Naive thymus-derived CD4-positive, alpha-beta T cell (primary cell): ENCODE measurements at regions not wholly inside any gene's neighbourhood (a gene's known extent, or its start where the extent isn't known, plus 50 kb on each side); places are given as distances from the start of the nearest gene placed in this dataset.

Source experiments
- ATAC-seq: fragments of 150-1000 bp; cut with Tn5 transposase; 2 replicates; pipeline ENCODE4 v1.10.0; 2021; ENCODE audit warnings: mild to moderate bottlenecking, moderate library complexity
- CTCF ChIA-PET: fragments of 350-600 bp; sonication (Branson Sonifier 250); formaldehyde crosslinking; loops from one replicate; lab custom pipeline; 2021; ENCODE audit warnings: antibody characterized with exemption; lab: Charles Lee
- POLR2A ChIA-PET: fragments of 350-600 bp; sonication (Branson Sonifier 250); formaldehyde crosslinking; loops from one replicate; lab custom pipeline; 2021; ENCODE audit warnings: antibody characterized with exemption, inconsistent platforms; lab: Charles Lee
- DNase-seq, 9 donors: peaks; one replicate each; pipeline versions ENCODE4 v3.0.0 to v3.0.0-alpha.2; 2020 to 2022; ENCODE audit warnings: mixed read lengths in 1 of 9
- H3K27ac ChIP-seq: one replicate; pipeline ENCODE4 v1.7.0; 2013; ENCODE audit warnings: mild to moderate bottlenecking, low read depth, low read length, moderate library complexity
- H3K27me3 ChIP-seq, 2 donors: one replicate each; pipeline ENCODE4 v1.7.0; 2013; ENCODE audit warnings: low read length in 2 of 2, mild to moderate bottlenecking in 2 of 2, moderate library complexity in 2 of 2; ENCODE audit not compliant: control insufficient read depth in 2 of 2, insufficient read depth in 2 of 2
- H3K36me3 ChIP-seq, 3 experiments: 1 replicate in 2 of 3; 2 replicates in 1 of 3; pipeline ENCODE4 v1.7.0; 2013; ENCODE audit warnings: low read length in 3 of 3, mild to moderate bottlenecking in 3 of 3, moderate library complexity in 1 of 3; ENCODE audit not compliant: insufficient read depth in 3 of 3, control insufficient read depth in 2 of 3
- H3K4me1 ChIP-seq, 2 donors: one replicate each; pipeline ENCODE4 v1.7.0; 2013; ENCODE audit warnings: low read length in 2 of 2, mild to moderate bottlenecking in 2 of 2, moderate library complexity in 1 of 2; ENCODE audit not compliant: control insufficient read depth in 2 of 2, insufficient read depth in 2 of 2
- H3K4me3 ChIP-seq: 2 replicates; pipeline ENCODE4 v1.7.0; 2013; ENCODE audit warnings: mild to moderate bottlenecking, low read length
- H3K9me3 ChIP-seq, 3 experiments: 1 replicate in 2 of 3; 2 replicates in 1 of 3; pipeline ENCODE4 v1.7.0; 2013; ENCODE audit warnings: low read length in 3 of 3; ENCODE audit not compliant: control insufficient read depth in 2 of 3
- H3K27ac Mint-ChIP-seq, 9 donors: one replicate each; pipeline ENCODE4 v1.8.0; 2020 to 2022; ENCODE audit warnings: mixed read lengths in 9 of 9, mild to moderate bottlenecking in 8 of 9, moderate library complexity in 5 of 9, inconsistent platforms in 2 of 9
- H3K27me3 Mint-ChIP-seq, 5 donors: one replicate each; pipeline ENCODE4 v1.8.0; 2021 to 2022; ENCODE audit warnings: mixed read lengths in 5 of 5, mild to moderate bottlenecking in 1 of 5
- H3K36me3 Mint-ChIP-seq, 5 donors: one replicate each; pipeline ENCODE4 v1.8.0; 2020 to 2022; ENCODE audit warnings: mixed read lengths in 5 of 5, mild to moderate bottlenecking in 3 of 5, inconsistent platforms in 1 of 5
- H3K4me1 Mint-ChIP-seq, 7 donors: one replicate each; pipeline ENCODE4 v1.8.0; 2020 to 2022; ENCODE audit warnings: mixed read lengths in 7 of 7, mild to moderate bottlenecking in 3 of 7, inconsistent platforms in 1 of 7
- H3K4me3 Mint-ChIP-seq, 10 donors: one replicate each; pipeline ENCODE4 v1.8.0; 2020 to 2022; ENCODE audit warnings: mild to moderate bottlenecking in 10 of 10, mixed read lengths in 10 of 10, moderate library complexity in 6 of 10, inconsistent platforms in 2 of 10
- H3K9me3 Mint-ChIP-seq, 11 donors: one replicate each; pipeline ENCODE4 v1.8.0; 2020 to 2022; ENCODE audit warnings: mixed read lengths in 11 of 11, mild to moderate bottlenecking in 4 of 11, inconsistent platforms in 1 of 11, moderate library complexity in 1 of 11
- intact Hi-C, 2 donors: fragments of 100-400 bp; cut with micrococcal nuclease; formaldehyde crosslinking; loops; one replicate each; pipeline ENCODE4 v1.15.1; 2023

GRCh38 chr12:22740656-22741355, 115.8 kb downstream of the ETNK1 start:
- no peaks in the 10 kb centered on the region for H3K36me3 Mint-ChIP-seq
- Histone ChIP-seq H3K27me3 (no peaks in the 10 kb centered on the region), H3K27ac (no peak overlapping the region), H3K4me3 (no peak overlapping the region), H3K36me3 (no peaks in the 10 kb centered on the region), H3K9me3 (no peaks in the 10 kb centered on the region), H3K4me1 (no peaks in the 10 kb centered on the region)
- H3K27me3 Mint-ChIP-seq: peaks cover 0 to 6% (median 3%) of the 10 kb centered on the region in 5 donors
- no peak overlapping the region for H3K4me3 Mint-ChIP-seq
- H3K9me3 Mint-ChIP-seq: peaks cover 0 to 4% (median 0%) of the 10 kb centered on the region in 11 donors
- peaks cover 0 to 2% (median 0%) of the 10 kb centered on the region in 7 donors for H3K4me1 Mint-ChIP-seq
- ChIA-PET POLR2A (no interaction called here), CTCF (no interaction called here)
- no peak for ATAC-seq
- intact Hi-C loops: no loop called here
- no peak overlapping the region for H3K27ac Mint-ChIP-seq
- DNase-seq: no peak

DNA sequence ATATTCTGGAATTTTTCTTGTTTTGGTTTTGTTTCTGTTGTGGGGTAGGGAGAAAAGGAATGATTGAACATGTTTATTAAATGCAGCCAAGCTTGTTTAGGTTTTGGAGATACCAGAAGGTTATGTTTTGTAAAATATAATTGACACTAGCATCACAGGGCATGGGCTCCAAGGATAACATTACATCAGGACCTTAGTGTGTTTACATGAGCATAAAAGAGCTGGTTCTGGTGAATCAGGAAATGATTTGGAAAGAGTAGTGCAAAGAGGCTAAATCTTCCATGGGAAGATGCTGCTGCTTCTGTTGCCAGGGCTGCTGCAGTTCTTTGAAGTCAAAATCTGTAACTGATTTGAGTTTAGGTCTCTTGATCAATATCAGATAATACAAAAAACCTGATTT, 118.7 kb downstream of the ETNK1 start:
- H3K36me3 ChIP-seq: no peaks in the 10 kb centered on the region
- H3K9me3 ChIP-seq: no peaks in the 10 kb centered on the region
- Mint-ChIP-seq H3K4me3 (no peak overlapping the region), H3K4me1 (peaks cover 0 to 2% (median 0%) of the 10 kb centered on the region in 7 donors), H3K27me3 (peaks cover 0 to 13% (median 4%) of the 10 kb centered on the region in 5 donors), H3K9me3 (no peaks in the 10 kb centered on the region), H3K36me3 (no peaks in the 10 kb centered on the region), H3K27ac (no peak overlapping the region)
- no peak overlapping the region for H3K4me3 ChIP-seq
- H3K27me3 ChIP-seq: no peaks in the 10 kb centered on the region
- intact Hi-C loops: no loop called here
- POLR2A ChIA-PET: no interaction called here
- CTCF ChIA-PET: no interaction called here
- ATAC-seq: no peak
- no peak overlapping the region for H3K27ac ChIP-seq
- no peak for DNase-seq
- no peaks in the 10 kb centered on the region for H3K4me1 ChIP-seq

- Mint-ChIP-seq H3K27me3 (peaks cover 0 to 15% (median 5%) of the 10 kb centered on the region in 5 donors), H3K4me3 (no peak overlapping the region), H3K27ac (no peak overlapping the region), H3K4me1 (peaks cover 0 to 2% (median 0%) of the 10 kb centered on the region in 7 donors), H3K36me3 (no peaks in the 10 kb centered on the region), H3K9me3 (no peaks in the 10 kb centered on the region)
- Histone ChIP-seq H3K27me3 (no peaks in the 10 kb centered on the region), H3K9me3 (no peaks in the 10 kb centered on the region), H3K4me1 (no peaks in the 10 kb centered on the region), H3K27ac (no peak overlapping the region), H3K4me3 (no peak overlapping the region), H3K36me3 (no peaks in the 10 kb centered on the region)
- ATAC-seq (no peak), DNase-seq (no peak)
- intact Hi-C loops: no loop called here
- POLR2A ChIA-PET: no interaction called here
- CTCF ChIA-PET: no interaction called here
Observed at GRCh38 chr12:22744197-22744596, 119.2 kb downstream of the ETNK1 start.

- Histone ChIP-seq H3K27me3 (no peaks in the 10 kb centered on the region), H3K36me3 (no peaks in the 10 kb centered on the region), H3K4me1 (no peaks in the 10 kb centered on the region), H3K27ac (no peak overlapping the region), H3K4me3 (no peak overlapping the region), H3K9me3 (no peaks in the 10 kb centered on the region)
- Mint-ChIP-seq H3K36me3 (no peaks in the 10 kb centered on the region), H3K27me3 (peaks cover 0 to 21% (median 6%) of the 10 kb centered on the region in 5 donors), H3K9me3 (no peaks in the 10 kb centered on the region), H3K27ac (no peak overlapping the region), H3K4me3 (no peak overlapping the region), H3K4me1 (peaks cover 0 to 2% (median 0%) of the 10 kb centered on the region in 7 donors)
- ATAC-seq: no peak
- DNase-seq: no peak
- ChIA-PET CTCF (no interaction called here), POLR2A (no interaction called here)
- intact Hi-C loops: no loop called here
Observed at GRCh38 chr12:22746720-22747119, 121.7 kb downstream of the ETNK1 start.

DNA sequence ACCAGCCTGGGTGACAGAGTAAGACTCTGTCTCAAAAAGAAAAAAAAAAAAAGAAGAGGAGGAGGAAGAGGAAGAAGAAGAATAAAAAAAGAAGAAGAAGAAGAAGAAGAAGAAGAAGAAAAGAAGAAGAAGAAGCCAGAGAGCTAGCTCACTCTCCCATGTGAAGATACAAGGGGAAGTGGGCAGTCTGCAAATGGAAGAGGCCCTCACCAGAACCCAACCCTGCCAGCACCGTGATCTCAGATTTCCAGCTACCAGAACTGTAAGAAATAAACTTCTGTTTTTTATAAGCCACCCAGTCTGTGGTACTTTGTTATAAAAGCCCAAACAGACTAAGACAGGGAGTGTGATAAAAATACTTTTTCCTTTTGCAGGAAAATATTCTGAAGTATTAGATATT, 130.7 kb downstream of the ETNK1 start:
- Mint-ChIP-seq H3K36me3 (peaks cover 0 to 3% (median 0%) of the 10 kb centered on the region in 5 donors), H3K27ac (no peak overlapping the region), H3K4me3 (no peak overlapping the region), H3K27me3 (peaks cover 0 to 15% (median 13%) of the 10 kb centered on the region in 5 donors), H3K4me1 (no peaks in the 10 kb centered on the region), H3K9me3 (peaks cover 0 to 19% (median 9%) of the 10 kb centered on the region in 11 donors)
- no peak overlapping the region for H3K4me3 ChIP-seq
- POLR2A ChIA-PET: no interaction called here
- no peaks in the 10 kb centered on the region for H3K4me1 ChIP-seq
- DNase-seq (no peak), ATAC-seq (no peak)
- CTCF ChIA-PET: no interaction called here
- no peaks in the 10 kb centered on the region for H3K9me3 ChIP-seq
- no peaks in the 10 kb centered on the region for H3K27me3 ChIP-seq
- intact Hi-C loops: no loop called here
- H3K36me3 ChIP-seq: no peaks in the 10 kb centered on the region
- no peak overlapping the region for H3K27ac ChIP-seq

DNA sequence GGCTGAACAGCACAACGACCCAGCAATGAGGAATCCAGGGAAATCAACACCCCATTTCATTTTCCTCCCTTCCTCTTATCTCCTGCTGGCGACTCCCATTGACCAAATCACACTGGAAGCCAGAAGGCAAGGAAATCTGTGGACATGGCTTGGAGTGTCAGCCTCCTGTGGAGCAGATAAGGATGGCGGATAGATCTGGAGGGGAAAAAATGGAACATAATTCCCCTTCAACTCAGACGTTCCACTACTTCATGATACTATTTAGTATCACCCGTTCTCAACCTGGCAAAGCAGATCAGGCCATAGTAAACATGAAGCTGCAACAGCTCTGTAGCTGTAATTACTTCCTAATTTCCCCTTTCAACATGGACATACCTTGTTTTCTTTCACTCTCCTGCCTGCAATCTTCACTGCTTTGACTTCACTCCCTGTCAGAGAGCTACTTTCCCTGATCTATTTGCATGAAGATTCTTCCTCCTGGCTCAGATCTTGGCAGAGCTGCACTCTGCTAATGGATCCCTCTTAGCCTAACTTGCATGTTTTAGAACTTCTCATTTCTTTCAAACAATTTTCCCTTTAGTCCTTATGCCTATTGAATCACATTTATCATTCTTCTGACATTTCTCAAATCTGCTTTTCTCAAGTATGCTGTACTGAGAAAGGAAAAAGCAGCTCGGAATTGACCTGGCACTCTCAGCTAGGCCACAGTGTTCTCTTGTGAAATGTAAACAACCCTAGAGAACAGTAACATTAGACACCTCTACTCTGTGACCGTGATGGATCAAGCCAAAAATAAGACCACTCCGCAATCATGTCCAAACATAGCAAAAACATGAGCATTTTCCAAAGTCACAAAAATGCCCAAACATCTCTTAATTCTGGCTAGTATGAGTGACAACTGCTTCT, 135.1 kb downstream of the ETNK1 start:
- Histone ChIP-seq H3K9me3 (no peaks in the 10 kb centered on the region), H3K27ac (no peak overlapping the region), H3K36me3 (no peaks in the 10 kb centered on the region), H3K4me1 (no peaks in the 10 kb centered on the region), H3K27me3 (no peaks in the 10 kb centered on the region), H3K4me3 (no peak overlapping the region)
- H3K9me3 Mint-ChIP-seq: peaks cover 0 to 11% (median 6%) of the 10 kb centered on the region in 11 donors
- H3K36me3 Mint-ChIP-seq: no peaks in the 10 kb centered on the region
- no peak for ATAC-seq
- no peak for DNase-seq
- no peaks in the 10 kb centered on the region for H3K4me1 Mint-ChIP-seq
- H3K27ac Mint-ChIP-seq: no peak overlapping the region
- intact Hi-C loops: no loop called here
- ChIA-PET CTCF (no interaction called here), POLR2A (no interaction called here)
- no peak overlapping the region for H3K4me3 Mint-ChIP-seq
- H3K27me3 Mint-ChIP-seq: no peaks in the 10 kb centered on the region
